Natural killer cell (primary cell): ENCODE measurements at regions not wholly inside any gene's neighbourhood (a gene's known extent, or its start where the extent isn't known, plus 50 kb on each side); places are given as distances from the start of the nearest gene placed in this dataset.

ENCODE experiments used
- ATAC-seq, 3 donors: fragments of 150-1000 bp in 2 of 3; fragments of 200-7000 bp in 1 of 3; cut with Tn5 transposase; 1 replicate in 1 of 3; 2 replicates in 2 of 3; pipeline ENCODE4 v1.10.0; 2021; ENCODE audit warnings: mild to moderate bottlenecking in 2 of 3, moderate library complexity in 2 of 3
- DNase-seq, 2 donors: peaks; one replicate each; pipeline versions ENCODE4 v3.0.0 to v3.0.0-alpha.2; 2013 to 2021; ENCODE audit warnings: mixed read lengths in 1 of 2
- H3K27ac ChIP-seq: one replicate; pipeline ENCODE4 v1.5.1; 2013; ENCODE audit warnings: mild to moderate bottlenecking, low read length
- H3K27me3 ChIP-seq: one replicate; pipeline ENCODE4 v1.6.1; 2013; ENCODE audit warnings: low read length; ENCODE audit not compliant: control insufficient read depth, insufficient read depth
- H3K36me3 ChIP-seq: one replicate; pipeline ENCODE4 v1.6.1; 2013; ENCODE audit warnings: low read length; ENCODE audit not compliant: control insufficient read depth, insufficient read depth
- H3K4me1 ChIP-seq: one replicate; pipeline ENCODE4 v1.6.1; 2013; ENCODE audit warnings: low read length; ENCODE audit not compliant: control insufficient read depth, insufficient read depth
- H3K4me3 ChIP-seq: one replicate; pipeline ENCODE4 v1.5.1; 2013; ENCODE audit warnings: low read length
- H3K9me3 ChIP-seq: one replicate; pipeline ENCODE4 v1.6.1; 2013; ENCODE audit warnings: low read length; ENCODE audit not compliant: control insufficient read depth, insufficient read depth
- H3K27ac Mint-ChIP-seq, 2 donors: one replicate each; pipeline ENCODE4 v1.8.0; 2022; ENCODE audit warnings: mild to moderate bottlenecking in 2 of 2, mixed read lengths in 2 of 2, moderate library complexity in 1 of 2
- H3K27me3 Mint-ChIP-seq, 2 donors: one replicate each; pipeline ENCODE4 v1.8.0; 2022; ENCODE audit warnings: low read depth in 2 of 2, mixed read lengths in 2 of 2
- H3K36me3 Mint-ChIP-seq: one replicate; pipeline ENCODE4 v1.8.0; 2022; ENCODE audit warnings: mixed read lengths
- H3K4me1 Mint-ChIP-seq, 2 donors: one replicate each; pipeline ENCODE4 v1.8.0; 2022; ENCODE audit warnings: mixed read lengths in 2 of 2
- H3K4me3 Mint-ChIP-seq: one replicate; pipeline ENCODE4 v1.8.0; 2022; ENCODE audit warnings: mild to moderate bottlenecking, moderate library complexity, mixed read lengths
- H3K9me3 Mint-ChIP-seq, 2 donors: one replicate each; pipeline ENCODE4 v1.8.0; 2022; ENCODE audit warnings: mixed read lengths in 2 of 2
- WGBS: methylation state at CpG from one replicate; pipeline ENCODE4 v1.1.7; 2013; ENCODE audit warnings: missing lambda C conversion rate; ENCODE audit not compliant: insufficient coverage; 5-methylcytosine and 5-hydroxymethylcytosine counted together
- intact Hi-C: fragments of 100-400 bp; cut with micrococcal nuclease; formaldehyde crosslinking; loops from one replicate; pipeline ENCODE4 v1.14.2; 2022
- TF ChIP-seq, protein P1 (sequence below): fragments of 200-600 bp; IDR thresholded peaks from one replicate; pipeline ENCODE4 v1.8.0; 2022; ENCODE audit warnings: antibody characterized with exemption

- 98% methylated on average over 2 of the region's 3 CpGs for WGBS
- no peaks in the 10 kb centered on the region for H3K27me3 Mint-ChIP-seq
- Histone ChIP-seq H3K4me1 (no peaks in the 10 kb centered on the region), H3K27ac (no peak overlapping the region), H3K36me3 (no peaks in the 10 kb centered on the region), H3K9me3 (peaks cover 4% of the 10 kb centered on the region), H3K27me3 (no peaks in the 10 kb centered on the region), H3K4me3 (no peak overlapping the region)
- DNase-seq (no peak), ATAC-seq (no peak)
- no peak overlapping the region for H3K4me3 Mint-ChIP-seq
- TF ChIP-seq, protein P1, sequence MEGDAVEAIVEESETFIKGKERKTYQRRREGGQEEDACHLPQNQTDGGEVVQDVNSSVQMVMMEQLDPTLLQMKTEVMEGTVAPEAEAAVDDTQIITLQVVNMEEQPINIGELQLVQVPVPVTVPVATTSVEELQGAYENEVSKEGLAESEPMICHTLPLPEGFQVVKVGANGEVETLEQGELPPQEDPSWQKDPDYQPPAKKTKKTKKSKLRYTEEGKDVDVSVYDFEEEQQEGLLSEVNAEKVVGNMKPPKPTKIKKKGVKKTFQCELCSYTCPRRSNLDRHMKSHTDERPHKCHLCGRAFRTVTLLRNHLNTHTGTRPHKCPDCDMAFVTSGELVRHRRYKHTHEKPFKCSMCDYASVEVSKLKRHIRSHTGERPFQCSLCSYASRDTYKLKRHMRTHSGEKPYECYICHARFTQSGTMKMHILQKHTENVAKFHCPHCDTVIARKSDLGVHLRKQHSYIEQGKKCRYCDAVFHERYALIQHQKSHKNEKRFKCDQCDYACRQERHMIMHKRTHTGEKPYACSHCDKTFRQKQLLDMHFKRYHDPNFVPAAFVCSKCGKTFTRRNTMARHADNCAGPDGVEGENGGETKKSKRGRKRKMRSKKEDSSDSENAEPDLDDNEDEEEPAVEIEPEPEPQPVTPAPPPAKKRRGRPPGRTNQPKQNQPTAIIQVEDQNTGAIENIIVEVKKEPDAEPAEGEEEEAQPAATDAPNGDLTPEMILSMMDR, result no peak
- intact Hi-C loops, result no loop called here
- no peak overlapping the region for H3K27ac Mint-ChIP-seq
- no peaks in the 10 kb centered on the region for H3K9me3 Mint-ChIP-seq
- peaks cover 7 to 8% of the 10 kb centered on the region in 2 donors for H3K4me1 Mint-ChIP-seq
- no peaks in the 10 kb centered on the region for H3K36me3 Mint-ChIP-seq
Observed at GRCh38 chr5:89004379-89004778, 121.4 kb upstream of the MEF2C start.

GRCh38 chr5:89003563-89004036 is 120.6 kb upstream of the MEF2C start:
- peaks cover 7 to 8% of the 10 kb centered on the region in 2 donors for H3K4me1 Mint-ChIP-seq
- no peaks in the 10 kb centered on the region for H3K9me3 Mint-ChIP-seq
- H3K27me3 ChIP-seq, result no peaks in the 10 kb centered on the region
- H3K36me3 Mint-ChIP-seq, result no peaks in the 10 kb centered on the region
- intact Hi-C loops, result no loop called here
- ATAC-seq (no peak), DNase-seq (no peak)
- no peak overlapping the region for H3K27ac ChIP-seq
- TF ChIP-seq, protein P1, result no peak
- H3K9me3 ChIP-seq, result peaks cover 4% of the 10 kb centered on the region
- H3K27ac Mint-ChIP-seq, result no peak overlapping the region
- H3K4me1 ChIP-seq, result no peaks in the 10 kb centered on the region
- WGBS, result 97% methylated on average over 47 of the region's 47 CpGs
- H3K4me3 ChIP-seq, result no peak overlapping the region
- no peak overlapping the region for H3K4me3 Mint-ChIP-seq
- no peaks in the 10 kb centered on the region for H3K27me3 Mint-ChIP-seq
- H3K36me3 ChIP-seq, result no peaks in the 10 kb centered on the region

GRCh38 chr5:88999853-89000252 is 116.9 kb upstream of the MEF2C start:
- no peaks in the 10 kb centered on the region for H3K36me3 Mint-ChIP-seq
- ATAC-seq, result no peak
- H3K4me1 Mint-ChIP-seq, result no peaks in the 10 kb centered on the region
- Histone ChIP-seq H3K27me3 (no peaks in the 10 kb centered on the region), H3K4me3 (no peak overlapping the region), H3K9me3 (peaks cover 4% of the 10 kb centered on the region), H3K36me3 (no peaks in the 10 kb centered on the region), H3K27ac (no peak overlapping the region), H3K4me1 (no peaks in the 10 kb centered on the region)
- intact Hi-C loops, result no loop called here
- no peaks in the 10 kb centered on the region for H3K9me3 Mint-ChIP-seq
- TF ChIP-seq, protein P1, result no peak
- no peak for DNase-seq
- no peaks in the 10 kb centered on the region for H3K27me3 Mint-ChIP-seq
- no peak overlapping the region for H3K4me3 Mint-ChIP-seq
- H3K27ac Mint-ChIP-seq, result no peak overlapping the region

DNA sequence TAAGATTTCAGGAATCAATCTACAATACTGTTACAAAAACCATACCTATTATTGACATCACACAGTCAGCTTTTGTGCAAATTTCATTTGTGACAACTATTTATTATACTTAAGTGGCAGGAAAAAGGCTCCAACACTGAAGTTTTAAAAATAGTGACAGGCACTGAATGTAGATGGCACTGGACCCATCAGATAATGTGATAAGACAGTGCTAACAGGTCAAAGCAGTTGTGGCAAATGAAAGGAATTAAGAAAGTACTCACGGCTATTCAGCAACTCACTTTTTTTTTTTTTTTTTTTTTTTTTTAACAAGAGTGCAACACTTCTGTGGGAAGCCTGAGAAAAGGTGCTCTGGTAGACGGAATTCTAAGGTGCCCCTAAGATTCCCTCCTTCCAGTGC is 115.0 kb upstream of the MEF2C start:
- Mint-ChIP-seq H3K36me3 (no peaks in the 10 kb centered on the region), H3K4me1 (no peaks in the 10 kb centered on the region), H3K27ac (no peak overlapping the region), H3K9me3 (no peaks in the 10 kb centered on the region), H3K4me3 (no peak overlapping the region), H3K27me3 (no peaks in the 10 kb centered on the region)
- ATAC-seq (no peak), DNase-seq (no peak)
- intact Hi-C loops, result no loop called here
- Histone ChIP-seq H3K9me3 (no peaks in the 10 kb centered on the region), H3K27ac (no peak overlapping the region), H3K4me3 (no peak overlapping the region), H3K36me3 (no peaks in the 10 kb centered on the region), H3K4me1 (no peaks in the 10 kb centered on the region), H3K27me3 (no peaks in the 10 kb centered on the region)
- WGBS, result no CpG with 5 or more reads among the region's 2 CpGs
- TF ChIP-seq, protein P1, result no peak
